SK-N-MC (cell line): ENCODE measurements at regions not wholly inside any gene's neighbourhood (a gene's known extent, or its start where the extent isn't known, plus 50 kb on each side); places are given as distances from the start of the nearest gene placed in this dataset.

Experiments
- EZH2 ChIP-seq: fragments of 200-600 bp; sonication (generic); IDR thresholded peaks from one replicate; pipeline ENCODE4 v1.6.1; 2017; ENCODE audit warnings: antibody characterized with exemption
- POLR2AphosphoS5 ChIP-seq: IDR thresholded peaks from 2 replicates; pipeline ENCODE4 v1.6.1; 2012; ENCODE audit warnings: mild to moderate bottlenecking, low read depth, low read length, borderline replicate concordance

DNA sequence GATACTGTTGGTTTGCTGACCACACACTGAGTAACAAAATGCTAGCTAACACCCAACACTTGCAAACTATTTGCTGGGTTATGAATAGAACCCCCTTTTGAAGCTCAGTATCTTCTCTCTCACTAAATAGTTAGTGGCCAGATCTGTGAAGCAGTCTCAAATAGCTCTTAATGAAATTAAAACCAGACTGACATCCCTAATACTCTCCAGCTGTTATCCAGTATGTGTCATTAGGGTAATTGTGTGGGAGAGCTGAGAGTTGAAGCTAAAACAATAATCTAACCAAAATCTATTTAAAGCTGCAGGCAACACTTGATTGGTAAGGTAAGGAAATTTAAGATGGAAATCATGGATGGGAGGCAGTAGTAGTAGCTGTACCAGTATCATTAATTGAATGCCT, 110.4 kb upstream of the RORA start:
- TF ChIP-seq EZH2 (no peak), POLR2AphosphoS5 (no peak)
